GM21717 (cell line): ENCODE measurements at regions not wholly inside any gene's neighbourhood (a gene's known extent, or its start where the extent isn't known, plus 50 kb on each side); places are given as distances from the start of the nearest gene placed in this dataset.

Experiments used
- ATAC-seq: cut with Tn5 transposase; IDR thresholded peaks from one replicate; pipeline ENCODE4 v1.9.1; 2021; ENCODE audit warnings: mild to moderate bottlenecking, moderate library complexity; ENCODE audit not compliant: unreplicated experiment

- ATAC-seq, result peak; percentile 74
These were observed 73.8 kb downstream of the SYNE3 start for GRCh38 chr14:95442633-95443021.

- ATAC-seq, result no peak
These were observed 74.3 kb downstream of the SYNE3 start for GRCh38 chr14:95442016-95442632.

- no peak for ATAC-seq
These were observed 75.5 kb downstream of the SYNE3 start for GRCh38 chr14:95440951-95441350.

GRCh38 chr14:95440496-95440895 is 76.0 kb downstream of the SYNE3 start:
- no peak for ATAC-seq

- no peak for ATAC-seq
These were observed 76.6 kb downstream of the SYNE3 start for GRCh38 chr14:95439881-95440280.

GRCh38 chr14:95437715-95438114 is 78.7 kb downstream of the SYNE3 start:
- no peak for ATAC-seq

GRCh38 chr14:95436354-95436753 is 80.1 kb downstream of the SYNE3 start:
- no peak for ATAC-seq

GRCh38 chr14:95434121-95434520 is 82.3 kb downstream of the SYNE3 start:
- ATAC-seq, result no peak

GRCh38 chr14:95433094-95433478 is 83.4 kb downstream of the SYNE3 start:
- ATAC-seq, result no peak

- ATAC-seq, result no peak
These were observed 84.0 kb downstream of the SYNE3 start for GRCh38 chr14:95432144-95433093.

- no peak for ATAC-seq
These were observed 85.0 kb downstream of the SYNE3 start for GRCh38 chr14:95431199-95432143.

GRCh38 chr14:95428557-95428956 is 87.9 kb downstream of the SYNE3 start:
- ATAC-seq, result no peak

GRCh38 chr14:95426116-95426475 is 90.4 kb downstream of the SYNE3 start:
- ATAC-seq, result no peak

- no peak for ATAC-seq
These were observed 90.9 kb downstream of the SYNE3 start for GRCh38 chr14:95425369-95426115.

- no peak for ATAC-seq
These were observed 91.9 kb downstream of the SYNE3 start for GRCh38 chr14:95424529-95424928.

- no peak for ATAC-seq
These were observed 94.7 kb downstream of the SYNE3 start for GRCh38 chr14:95421741-95422140.

GRCh38 chr14:95420060-95420459 is 96.4 kb downstream of the SYNE3 start:
- no peak for ATAC-seq

GRCh38 chr14:95419569-95419968 is 96.9 kb downstream of the SYNE3 start:
- ATAC-seq, result no peak

GRCh38 chr14:95418858-95419257 is 97.6 kb downstream of the SYNE3 start:
- ATAC-seq, result no peak

- no peak for ATAC-seq
These were observed 97.8 kb upstream of the CLMN start for GRCh38 chr14:95417492-95417891.

GRCh38 chr14:95415993-95416392 is 96.3 kb upstream of the CLMN start:
- ATAC-seq, result no peak
